ENCODE measurements at regions not wholly inside any gene's neighbourhood (a gene's known extent, or its start where the extent isn't known, plus 50 kb on each side); places are given as distances from the start of the nearest gene placed in this dataset.

DNA sequence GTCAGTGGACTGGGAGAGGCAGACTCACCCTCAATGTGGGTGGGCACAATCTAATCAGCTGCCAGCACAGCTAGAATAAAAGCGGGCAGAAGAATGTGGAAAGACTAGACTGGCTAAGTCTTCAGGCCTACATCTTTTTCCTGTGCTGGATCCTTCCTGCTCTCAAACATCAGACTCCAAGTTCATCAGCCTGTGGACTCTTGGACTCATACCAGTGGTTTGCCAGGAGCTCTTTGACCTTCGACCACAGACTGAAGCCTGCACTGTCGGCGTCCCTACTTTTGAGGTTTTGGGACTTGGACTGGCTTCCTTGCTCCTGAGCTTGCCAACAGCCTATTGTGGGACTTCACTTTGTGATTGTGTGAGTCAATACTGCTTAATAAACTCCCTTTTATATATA is 68.0 kb downstream of the CNTN3 start:
- TF ChIP-seq, protein P1, sequence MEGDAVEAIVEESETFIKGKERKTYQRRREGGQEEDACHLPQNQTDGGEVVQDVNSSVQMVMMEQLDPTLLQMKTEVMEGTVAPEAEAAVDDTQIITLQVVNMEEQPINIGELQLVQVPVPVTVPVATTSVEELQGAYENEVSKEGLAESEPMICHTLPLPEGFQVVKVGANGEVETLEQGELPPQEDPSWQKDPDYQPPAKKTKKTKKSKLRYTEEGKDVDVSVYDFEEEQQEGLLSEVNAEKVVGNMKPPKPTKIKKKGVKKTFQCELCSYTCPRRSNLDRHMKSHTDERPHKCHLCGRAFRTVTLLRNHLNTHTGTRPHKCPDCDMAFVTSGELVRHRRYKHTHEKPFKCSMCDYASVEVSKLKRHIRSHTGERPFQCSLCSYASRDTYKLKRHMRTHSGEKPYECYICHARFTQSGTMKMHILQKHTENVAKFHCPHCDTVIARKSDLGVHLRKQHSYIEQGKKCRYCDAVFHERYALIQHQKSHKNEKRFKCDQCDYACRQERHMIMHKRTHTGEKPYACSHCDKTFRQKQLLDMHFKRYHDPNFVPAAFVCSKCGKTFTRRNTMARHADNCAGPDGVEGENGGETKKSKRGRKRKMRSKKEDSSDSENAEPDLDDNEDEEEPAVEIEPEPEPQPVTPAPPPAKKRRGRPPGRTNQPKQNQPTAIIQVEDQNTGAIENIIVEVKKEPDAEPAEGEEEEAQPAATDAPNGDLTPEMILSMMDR (IDR thresholded peaks at IDR 0.05) = no peak
- no peak for TF ChIP-seq POLR2A (IDR thresholded peaks at IDR 0.05)
- no peak for TF ChIP-seq POLR2AphosphoS5 (IDR thresholded peaks at IDR 0.05; ENCODE audit: insufficient read depth in 1 of 2, low read depth in 1 of 2)
- no peak for DNase-seq (ENCODE audit: extremely low spot score in 2 of 2)

DNA sequence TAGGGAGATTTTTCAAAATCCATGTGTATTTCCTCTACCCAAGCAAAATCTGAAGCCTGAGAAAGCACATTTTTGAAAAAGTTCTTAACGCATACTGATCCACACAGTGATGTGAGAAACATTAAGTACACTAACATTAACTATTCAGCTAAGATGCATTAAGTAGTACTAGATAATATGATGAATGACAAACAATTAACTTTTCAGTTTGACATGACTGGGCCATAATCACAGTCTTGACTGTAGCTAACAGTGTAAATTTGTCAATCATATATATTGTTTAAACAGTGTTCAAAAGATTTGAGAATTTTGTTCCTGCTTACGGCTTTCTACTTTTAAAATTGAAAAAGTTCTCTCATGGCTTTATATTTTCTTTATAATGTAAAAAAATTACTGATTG is 72.0 kb downstream of the CNTN3 start:
- H3K36me3 ChIP-seq = no peaks in the 10 kb centered on the region
- no peaks in the 10 kb centered on the region for H3K27me3 ChIP-seq
- TF ChIP-seq, protein P1 (IDR thresholded peaks at IDR 0.05) = no peak
- TF ChIP-seq POLR2AphosphoS5 (IDR thresholded peaks at IDR 0.05; ENCODE audit: insufficient read depth in 1 of 2, low read depth in 1 of 2) = no peak
- TF ChIP-seq POLR2A (IDR thresholded peaks at IDR 0.05) = no peak
- intact Hi-C loops (cut with DNase I) = no loop called here
- DNase-seq (ENCODE audit: extremely low spot score in 2 of 2) = no peak
- H3K4me1 ChIP-seq = no peaks in the 10 kb centered on the region
- H3K9me3 ChIP-seq = no peaks in the 10 kb centered on the region
- no peak overlapping the region for H3K27ac ChIP-seq
- H3K4me3 ChIP-seq = no peak overlapping the region

More for the DNA sequence above, 68.0 kb downstream of the CNTN3 start:
- intact Hi-C loops (cut with DNase I) = no loop called here
- no peaks in the 10 kb centered on the region for H3K4me1 ChIP-seq
- no peak overlapping the region for H3K4me3 ChIP-seq
- no peak overlapping the region for H3K27ac ChIP-seq
- H3K36me3 ChIP-seq = no peaks in the 10 kb centered on the region
- H3K27me3 ChIP-seq = no peaks in the 10 kb centered on the region
- H3K9me3 ChIP-seq = no peaks in the 10 kb centered on the region

DNA sequence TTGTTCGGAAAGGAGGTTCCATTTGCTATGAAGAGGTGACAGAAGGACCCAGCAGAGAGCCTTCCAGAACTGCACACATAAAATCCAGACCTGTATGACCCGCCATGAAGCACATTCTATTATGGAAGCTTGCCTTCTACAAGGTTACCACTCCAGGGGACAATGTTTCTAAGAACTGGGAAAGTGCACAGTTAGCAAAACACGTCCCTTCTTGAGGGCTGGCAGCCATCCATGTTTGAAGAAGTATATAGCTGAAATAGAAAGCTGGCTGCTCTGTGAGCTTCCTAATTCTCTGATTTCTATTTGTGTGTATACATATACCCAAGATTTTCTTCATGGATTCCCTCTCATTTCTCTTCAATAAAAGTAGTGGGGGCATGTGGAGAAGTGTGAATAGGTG is 74.6 kb downstream of the CNTN3 start:
- no peak for DNase-seq (ENCODE audit: extremely low spot score in 2 of 2)
- TF ChIP-seq, protein P1 (IDR thresholded peaks at IDR 0.05) = no peak
- no peak for TF ChIP-seq POLR2AphosphoS5 (IDR thresholded peaks at IDR 0.05; ENCODE audit: insufficient read depth in 1 of 2, low read depth in 1 of 2)
- TF ChIP-seq POLR2A (IDR thresholded peaks at IDR 0.05) = no peak
- Histone ChIP-seq H3K4me3 (no peak overlapping the region), H3K27ac (no peak overlapping the region), H3K4me1 (no peaks in the 10 kb centered on the region), H3K27me3 (no peaks in the 10 kb centered on the region), H3K36me3 (no peaks in the 10 kb centered on the region), H3K9me3 (no peaks in the 10 kb centered on the region)
- intact Hi-C loops (cut with DNase I) = no loop called here

DNA sequence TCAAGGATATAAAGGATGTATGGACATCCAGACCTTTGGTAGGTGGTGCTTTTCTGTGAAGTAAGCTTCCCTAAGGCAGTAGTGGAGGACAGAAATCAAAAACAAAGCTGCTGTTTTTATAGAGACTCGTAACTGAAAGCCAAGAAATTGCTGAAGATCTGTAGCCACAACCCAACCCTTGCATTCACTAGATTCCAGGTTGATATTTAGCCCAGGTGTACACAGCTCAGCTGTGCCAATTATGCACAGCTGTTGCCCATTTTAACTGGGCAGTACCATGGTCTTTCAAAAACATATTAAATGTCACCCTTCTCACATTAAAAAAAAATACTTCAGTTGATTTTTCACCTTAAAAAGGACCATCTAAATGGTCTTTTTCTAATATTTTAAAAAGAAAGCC is 75.8 kb downstream of the CNTN3 start:
- intact Hi-C loops (cut with DNase I) = no loop called here
- no peaks in the 10 kb centered on the region for H3K9me3 ChIP-seq
- no peak for DNase-seq (ENCODE audit: extremely low spot score in 2 of 2)
- no peak overlapping the region for H3K27ac ChIP-seq
- no peak overlapping the region for H3K4me3 ChIP-seq
- H3K36me3 ChIP-seq = no peaks in the 10 kb centered on the region
- no peak for TF ChIP-seq POLR2AphosphoS5 (IDR thresholded peaks at IDR 0.05; ENCODE audit: insufficient read depth in 1 of 2, low read depth in 1 of 2)
- TF ChIP-seq POLR2A (IDR thresholded peaks at IDR 0.05) = no peak
- TF ChIP-seq, protein P1 (IDR thresholded peaks at IDR 0.05) = no peak
- no peaks in the 10 kb centered on the region for H3K27me3 ChIP-seq
- H3K4me1 ChIP-seq = no peaks in the 10 kb centered on the region

DNA sequence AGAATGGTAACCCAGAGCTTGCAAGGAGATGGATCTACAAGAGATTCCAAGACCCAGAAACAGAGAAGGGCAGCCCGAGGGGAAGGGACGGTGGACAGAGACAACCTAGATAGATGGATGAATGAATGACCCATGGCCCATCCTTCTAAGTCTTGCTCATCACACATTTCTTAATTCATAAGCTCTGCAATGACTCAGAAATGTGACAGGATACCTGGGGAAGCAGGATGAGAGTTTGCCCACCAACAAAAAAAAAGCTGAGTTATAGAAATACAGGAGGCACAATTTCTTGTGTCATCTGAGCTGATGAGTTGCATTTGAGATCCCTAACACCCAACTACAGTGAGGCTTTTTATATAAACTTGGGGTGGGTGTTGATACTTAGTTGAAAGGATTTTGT is 76.6 kb downstream of the CNTN3 start:
- no peak overlapping the region for H3K27ac ChIP-seq

More for the DNA sequence above, 76.6 kb downstream of the CNTN3 start:
- Histone ChIP-seq H3K4me3 (no peak overlapping the region), H3K9me3 (no peaks in the 10 kb centered on the region), H3K36me3 (no peaks in the 10 kb centered on the region), H3K27me3 (no peaks in the 10 kb centered on the region), H3K4me1 (no peaks in the 10 kb centered on the region)
- intact Hi-C loops (cut with DNase I) = no loop called here
- no peak for DNase-seq (ENCODE audit: extremely low spot score in 2 of 2)
- TF ChIP-seq, protein P1 (IDR thresholded peaks at IDR 0.05) = no peak
- TF ChIP-seq POLR2AphosphoS5 (IDR thresholded peaks at IDR 0.05; ENCODE audit: insufficient read depth in 1 of 2, low read depth in 1 of 2) (no peak), POLR2A (IDR thresholded peaks at IDR 0.05) (no peak)

All from vagina (tissue), 2 donors.